Parathyroid adenoma (tissue), 2 donors: ENCODE measurements at regions not wholly inside any gene's neighbourhood (a gene's known extent, or its start where the extent isn't known, plus 50 kb on each side); places are given as distances from the start of the nearest gene placed in this dataset.

Experiments
- H2AFZ ChIP-seq: fragments of 300-600 bp; sonication (generic); one replicate; pipeline ENCODE4 v1.7.0; 2017; ENCODE audit warnings: antibody characterized with exemption, mild to moderate bottlenecking
- H3K27ac ChIP-seq: fragments of 300-600 bp; sonication (generic); one replicate; pipeline ENCODE4 v1.7.0; 2017
- H3K27me3 ChIP-seq: fragments of 300-600 bp; sonication (generic); one replicate; pipeline ENCODE4 v1.7.0; 2017; ENCODE audit warnings: low read length; ENCODE audit not compliant: control insufficient read depth, insufficient read depth
- H3K36me3 ChIP-seq: fragments of 300-600 bp; sonication (generic); one replicate; pipeline ENCODE4 v1.7.0; 2017; ENCODE audit warnings: low read length; ENCODE audit not compliant: control insufficient read depth, insufficient read depth
- H3K4me1 ChIP-seq: fragments of 300-600 bp; sonication (generic); one replicate; pipeline ENCODE4 v1.7.0; 2017; ENCODE audit warnings: control low read depth
- H3K4me2 ChIP-seq: fragments of 300-600 bp; sonication (generic); one replicate; pipeline ENCODE4 v1.7.0; 2017; ENCODE audit warnings: low read length
- H3K4me3 ChIP-seq: fragments of 300-600 bp; sonication (generic); one replicate; pipeline ENCODE4 v1.7.0; 2017; ENCODE audit warnings: low read depth, low read length
- H3K79me2 ChIP-seq: fragments of 300-600 bp; sonication (generic); one replicate; pipeline ENCODE4 v1.7.0; 2017; ENCODE audit warnings: control low read depth
- H3K9ac ChIP-seq: fragments of 300-600 bp; sonication (generic); one replicate; pipeline ENCODE4 v1.7.0; 2017; ENCODE audit warnings: mild to moderate bottlenecking
- H3K9me3 ChIP-seq: fragments of 300-600 bp; sonication (generic); one replicate; pipeline ENCODE4 v1.7.0; 2017; ENCODE audit warnings: low read length; ENCODE audit not compliant: control insufficient read depth
- CTCF ChIP-seq: fragments of 300-600 bp; sonication (generic); IDR thresholded peaks from one replicate; pipeline ENCODE4 v1.7.0; 2017; ENCODE audit warnings: antibody characterized with exemption, mild to moderate bottlenecking
- donor health status: primary hyperparathyroidism.

GRCh38 chr1:198449727-198450433, 90.6 kb downstream of the ATP6V1G3 start:
- Histone ChIP-seq H3K4me1 (no peaks in the 10 kb centered on the region), H3K9ac (no peak overlapping the region), H3K27me3 (no peaks in the 10 kb centered on the region), H3K9me3 (no peaks in the 10 kb centered on the region), H3K79me2 (no peaks in the 10 kb centered on the region), H3K36me3 (no peaks in the 10 kb centered on the region), H3K27ac (no peak overlapping the region), H3K4me2 (no peak overlapping the region), H2AFZ (no peak overlapping the region), H3K4me3 (no peak overlapping the region)
- no peak for TF ChIP-seq CTCF

GRCh38 chr1:198449261-198449660, 91.2 kb downstream of the ATP6V1G3 start:
- no peak for TF ChIP-seq CTCF
- Histone ChIP-seq H3K9me3 (no peaks in the 10 kb centered on the region), H2AFZ (no peak overlapping the region), H3K9ac (no peak overlapping the region), H3K36me3 (no peaks in the 10 kb centered on the region), H3K79me2 (no peaks in the 10 kb centered on the region), H3K4me2 (no peak overlapping the region), H3K27ac (no peak overlapping the region), H3K27me3 (no peaks in the 10 kb centered on the region), H3K4me3 (no peak overlapping the region), H3K4me1 (no peaks in the 10 kb centered on the region)

GRCh38 chr1:198447468-198447867, 93.0 kb downstream of the ATP6V1G3 start:
- Histone ChIP-seq H3K27ac (no peak overlapping the region), H3K4me3 (no peak overlapping the region), H3K79me2 (no peaks in the 10 kb centered on the region), H3K4me2 (no peak overlapping the region), H3K36me3 (no peaks in the 10 kb centered on the region), H3K9ac (no peak overlapping the region), H3K4me1 (no peaks in the 10 kb centered on the region), H2AFZ (no peak overlapping the region), H3K27me3 (no peaks in the 10 kb centered on the region), H3K9me3 (no peaks in the 10 kb centered on the region)
- no peak for TF ChIP-seq CTCF

GRCh38 chr1:198445872-198446271, 94.6 kb downstream of the ATP6V1G3 start:
- TF ChIP-seq CTCF, result no peak
- Histone ChIP-seq H3K27ac (no peak overlapping the region), H3K79me2 (no peaks in the 10 kb centered on the region)

GRCh38 chr1:198444792-198445191, 95.7 kb downstream of the ATP6V1G3 start:
- Histone ChIP-seq H3K9me3 (no peaks in the 10 kb centered on the region), H3K27ac (no peak overlapping the region), H3K27me3 (no peaks in the 10 kb centered on the region), H3K4me3 (no peak overlapping the region), H2AFZ (no peak overlapping the region), H3K36me3 (no peaks in the 10 kb centered on the region), H3K9ac (no peak overlapping the region), H3K4me1 (no peaks in the 10 kb centered on the region), H3K4me2 (no peak overlapping the region), H3K79me2 (no peaks in the 10 kb centered on the region)
- TF ChIP-seq CTCF, result no peak

More at GRCh38 chr1:198445872-198446271, 94.6 kb downstream of the ATP6V1G3 start:
- no peak overlapping the region for H3K4me3 ChIP-seq
- H3K9ac ChIP-seq, result no peak overlapping the region
- no peak overlapping the region for H3K4me2 ChIP-seq
- no peak overlapping the region for H2AFZ ChIP-seq
- H3K4me1 ChIP-seq, result no peaks in the 10 kb centered on the region
- no peaks in the 10 kb centered on the region for H3K27me3 ChIP-seq
- no peaks in the 10 kb centered on the region for H3K9me3 ChIP-seq
- no peaks in the 10 kb centered on the region for H3K36me3 ChIP-seq
